Activated gamma-delta T cell treated with Interleukin-2 at 50 U/mL for 16 hours (primary cell): ENCODE measurements at regions not wholly inside any gene's neighbourhood (a gene's known extent, or its start where the extent isn't known, plus 50 kb on each side); places are given as distances from the start of the nearest gene placed in this dataset.

Experiments used
- DNase-seq: peaks from one replicate; pipeline ENCODE4 v3.0.0-alpha.2; 2020

DNA sequence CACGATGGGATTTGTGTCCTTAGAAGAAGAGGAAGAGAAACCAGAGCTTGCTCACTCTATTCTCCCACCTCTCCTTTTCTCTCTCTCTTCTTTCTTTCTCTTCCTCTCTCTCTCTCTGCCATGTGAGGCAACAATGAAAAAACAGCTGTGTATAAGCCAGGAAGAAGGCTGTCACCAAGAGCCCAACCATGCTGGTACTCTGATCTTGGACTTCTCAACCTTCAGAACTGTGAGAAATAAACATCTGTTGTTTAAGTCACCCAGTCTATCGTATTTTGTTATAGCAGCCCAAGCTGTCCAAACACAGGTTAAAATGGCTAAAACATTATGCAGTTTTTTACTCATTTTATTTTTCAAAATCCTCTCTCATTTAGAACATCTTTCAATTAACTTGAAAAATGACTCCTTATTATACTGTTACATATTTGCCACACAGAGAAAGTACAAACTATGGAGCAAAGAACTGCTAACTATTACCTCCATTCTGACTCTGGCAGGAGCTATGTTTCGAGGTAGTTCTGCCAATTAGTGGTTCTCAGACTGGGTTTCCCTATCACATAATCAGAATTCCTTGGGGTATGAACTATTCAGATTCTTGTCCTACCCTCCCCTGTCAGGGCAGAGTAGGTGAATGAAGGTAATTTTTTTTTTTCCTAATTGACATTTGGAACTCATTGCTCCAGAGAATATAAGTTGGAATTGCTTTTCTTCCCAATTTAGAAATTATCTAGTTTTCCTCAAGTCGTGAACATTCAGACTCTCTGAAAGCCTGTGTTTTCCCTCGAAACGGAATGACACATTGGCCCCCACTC is 434.6 kb downstream of the ENC1 start:
- no peak for DNase-seq

DNA sequence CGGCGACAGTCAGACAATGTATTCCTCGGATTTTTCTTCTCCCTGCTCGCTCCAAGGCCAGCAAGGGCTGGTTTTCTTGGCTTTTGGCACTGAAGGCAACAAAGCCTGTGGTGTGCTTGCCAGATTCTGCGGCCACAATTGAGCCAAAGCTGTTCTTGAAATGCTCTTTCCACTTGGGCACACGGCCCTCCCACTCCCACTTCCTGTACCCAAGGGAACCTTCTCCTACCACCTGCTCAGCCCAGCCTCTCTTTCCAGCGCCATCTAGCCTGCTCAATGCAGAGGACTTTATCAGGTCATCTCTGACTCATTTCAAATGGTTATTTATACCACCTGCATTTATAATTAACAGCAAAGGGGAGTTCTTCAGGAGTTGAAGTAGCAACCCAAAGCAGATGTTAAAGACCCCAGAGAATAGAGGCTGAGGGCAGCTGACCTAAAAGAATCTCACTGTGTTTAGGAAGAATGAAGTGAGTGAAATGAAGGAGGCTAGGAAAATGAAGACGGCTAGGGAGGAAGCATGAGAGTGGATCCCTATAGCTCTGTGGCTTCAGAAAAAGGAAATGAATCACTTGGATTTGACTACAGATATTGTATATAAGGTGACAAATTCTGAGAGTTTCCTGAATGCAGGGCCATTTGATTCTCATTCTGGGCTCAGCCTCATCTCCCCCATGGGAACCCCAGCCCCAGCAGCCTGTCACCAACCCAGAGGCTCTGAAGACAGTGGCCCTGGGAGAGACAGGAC is 439.0 kb downstream of the ENC1 start:
- DNase-seq, result no peak

- DNase-seq, result no peak
Observed at GRCh38 chr5:74200560-74200959, 440.0 kb downstream of the ENC1 start.

- no peak for DNase-seq
Observed at GRCh38 chr5:74199436-74200210, 440.9 kb downstream of the ENC1 start.

DNA sequence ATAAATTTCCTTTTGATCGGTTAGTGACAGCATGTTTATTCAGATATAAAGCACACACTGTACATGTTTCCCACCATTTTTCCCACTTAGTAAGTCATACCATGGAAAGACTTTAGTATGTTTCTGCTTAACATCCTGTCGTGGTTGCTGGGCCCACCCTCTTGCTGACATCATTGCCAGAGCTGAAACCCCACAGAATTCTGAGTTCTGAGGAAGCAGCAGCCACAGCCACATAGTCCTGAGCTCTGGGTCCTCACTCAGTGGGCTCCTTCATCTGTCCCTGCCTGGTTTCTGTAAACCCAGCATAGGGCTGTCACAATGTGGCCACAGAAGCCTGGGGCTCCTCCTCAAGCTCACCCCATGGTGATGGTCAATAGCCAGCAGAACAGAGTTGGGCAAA is 441.5 kb downstream of the ENC1 start:
- DNase-seq, result no peak

- DNase-seq, result no peak
Observed at GRCh38 chr5:74198156-74198555, 442.4 kb downstream of the ENC1 start.

GRCh38 chr5:74196233-74196632 is 444.3 kb downstream of the ENC1 start:
- no peak for DNase-seq

GRCh38 chr5:74194196-74194595 is 446.3 kb downstream of the ENC1 start:
- DNase-seq, result no peak

- DNase-seq, result no peak
Observed at GRCh38 chr5:74192606-74193299, 447.8 kb downstream of the ENC1 start.

DNA sequence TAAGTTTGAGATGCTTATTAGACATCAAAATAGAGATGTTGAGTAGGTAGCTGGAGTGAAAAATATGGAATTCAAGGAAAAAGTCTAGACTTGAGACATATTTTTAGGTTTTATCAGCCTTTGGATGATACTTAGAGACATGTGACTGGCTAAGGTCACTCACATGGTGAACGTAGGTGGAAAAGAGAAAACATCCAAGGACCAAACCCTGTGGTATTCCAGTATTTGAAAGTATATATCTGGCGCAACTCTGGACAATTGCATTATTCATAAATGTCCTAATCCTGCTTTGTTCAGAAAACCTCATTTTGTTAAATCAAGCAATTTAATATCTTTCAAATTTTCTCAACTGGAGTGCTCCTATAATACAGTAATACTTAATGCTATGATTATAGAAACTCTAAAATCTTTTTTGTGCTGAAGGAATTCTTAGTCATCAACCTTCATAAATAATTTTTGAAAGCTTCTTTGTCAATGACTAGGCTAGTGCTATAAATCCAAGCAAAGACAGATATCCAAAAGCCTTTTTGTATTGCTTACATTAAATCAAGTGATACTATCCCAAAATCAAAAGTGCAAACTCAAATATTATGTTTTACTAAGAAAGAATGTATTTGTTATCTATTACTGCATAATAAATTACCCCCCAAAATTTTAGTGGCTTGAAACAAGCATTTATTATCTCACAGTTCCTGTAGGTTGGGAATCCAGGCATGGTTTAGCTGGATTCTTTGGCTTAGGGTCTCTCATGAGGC is 452.0 kb downstream of the ENC1 start:
- DNase-seq, result no peak

- DNase-seq, result no peak
Observed at GRCh38 chr5:74187757-74188156, 452.8 kb downstream of the ENC1 start.

DNA sequence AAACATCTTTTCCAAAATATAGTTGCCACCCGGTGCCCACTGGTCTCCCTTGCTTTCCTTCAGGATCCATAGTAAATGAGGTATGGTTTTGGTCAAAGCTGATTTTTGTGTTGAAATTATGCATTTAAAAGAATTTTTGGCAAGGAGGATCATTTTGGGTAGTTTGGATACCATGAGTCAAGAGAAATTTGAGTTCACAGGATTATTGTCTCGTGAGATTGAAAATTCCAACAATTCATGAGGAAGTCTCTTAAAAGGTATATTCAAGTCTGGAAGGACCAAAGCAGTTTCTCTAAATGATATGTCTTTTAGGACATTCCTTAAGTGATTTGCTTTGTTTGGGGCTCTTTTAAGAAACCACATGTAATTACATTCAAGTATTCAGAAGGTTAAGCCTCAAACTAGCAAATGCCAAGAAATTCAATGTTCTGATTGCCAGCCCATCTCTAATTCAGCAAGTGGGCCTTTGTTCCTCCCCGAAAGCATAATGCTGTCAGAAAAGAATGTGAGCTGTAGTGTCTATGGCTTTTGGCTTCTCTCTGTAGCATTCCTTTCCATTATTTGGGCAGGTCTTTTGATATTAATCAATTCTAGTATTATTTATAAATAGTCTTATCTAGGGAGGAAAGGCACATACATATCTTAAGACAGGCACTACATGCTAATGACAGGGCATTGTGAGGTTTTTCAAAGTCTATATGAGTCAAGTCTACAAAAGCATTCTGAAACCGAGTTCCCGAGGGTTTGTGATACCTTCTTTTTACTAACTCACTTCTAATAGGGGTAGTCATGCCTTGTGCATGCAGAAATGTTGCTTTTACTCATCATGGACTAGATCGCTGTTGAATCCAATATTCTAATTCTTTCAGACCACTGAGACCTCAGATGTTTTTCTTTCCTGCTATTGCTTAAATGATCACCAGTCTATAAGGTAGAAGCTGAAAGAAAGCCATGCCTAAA is 453.9 kb downstream of the ENC1 start:
- no peak for DNase-seq

DNA sequence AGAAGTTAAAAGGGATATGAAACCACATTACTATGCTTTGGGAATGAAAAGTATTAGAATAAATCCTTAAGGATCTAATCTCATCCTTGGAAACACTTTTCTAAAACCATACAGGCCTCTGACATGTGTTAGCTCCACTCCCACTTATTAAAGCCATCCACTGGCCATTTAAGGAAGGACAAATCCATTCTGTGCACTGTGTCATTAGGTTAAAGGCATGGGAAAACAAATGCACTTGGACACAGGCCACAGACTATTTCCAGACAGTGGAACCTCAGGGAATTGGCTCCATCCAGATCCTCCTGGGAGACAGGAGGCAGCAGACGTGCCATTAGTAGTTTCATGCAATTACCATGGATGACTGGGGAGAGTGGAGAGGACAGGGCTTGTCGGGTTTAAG is 454.9 kb downstream of the ENC1 start:
- DNase-seq, result no peak

- DNase-seq, result no peak
Observed at GRCh38 chr5:74184649-74185048, 455.9 kb downstream of the ENC1 start.

DNA sequence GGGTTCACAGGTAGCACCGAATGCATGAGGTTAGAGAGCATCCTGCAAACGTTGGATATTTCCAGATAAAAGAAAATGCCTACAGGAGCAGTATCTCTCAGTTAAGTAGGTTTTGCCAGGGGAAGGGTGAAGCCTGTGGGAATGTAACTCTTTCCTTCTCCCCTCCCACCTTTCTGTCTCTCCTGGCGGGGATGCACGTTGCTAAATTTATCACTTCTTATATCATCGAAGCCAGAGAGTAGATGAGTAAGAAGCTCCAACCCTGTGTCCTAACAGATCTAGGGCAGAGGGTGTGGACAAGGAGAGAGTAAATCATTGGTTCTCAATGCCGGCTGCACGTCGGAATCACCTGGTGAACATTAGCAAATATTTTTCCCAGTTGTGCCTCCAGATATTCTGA is 457.5 kb downstream of the ENC1 start:
- no peak for DNase-seq

DNA sequence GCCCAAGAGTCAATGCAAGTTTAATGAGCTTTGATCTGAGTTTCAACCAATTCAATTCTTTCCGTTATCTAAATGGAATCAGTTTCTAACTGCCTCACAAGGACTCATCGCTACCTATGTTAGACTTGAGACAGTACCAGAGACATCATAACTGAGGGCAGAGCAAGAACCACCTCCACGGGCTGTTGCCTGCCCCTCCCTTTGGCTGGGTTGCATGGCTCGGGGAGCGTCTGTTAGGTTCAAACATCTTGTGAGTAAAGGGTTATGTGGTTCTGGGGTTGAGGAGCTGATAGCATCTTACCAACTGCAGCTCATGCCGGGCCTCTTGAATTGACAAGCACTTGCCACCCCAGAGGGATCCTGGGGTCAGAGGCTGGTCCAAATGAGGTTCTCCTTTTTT is 457.9 kb downstream of the ENC1 start:
- DNase-seq, result no peak

GRCh38 chr5:74179701-74180100 is 460.8 kb downstream of the ENC1 start:
- DNase-seq, result no peak

GRCh38 chr5:74179179-74179578 is 461.3 kb downstream of the ENC1 start:
- no peak for DNase-seq

DNA sequence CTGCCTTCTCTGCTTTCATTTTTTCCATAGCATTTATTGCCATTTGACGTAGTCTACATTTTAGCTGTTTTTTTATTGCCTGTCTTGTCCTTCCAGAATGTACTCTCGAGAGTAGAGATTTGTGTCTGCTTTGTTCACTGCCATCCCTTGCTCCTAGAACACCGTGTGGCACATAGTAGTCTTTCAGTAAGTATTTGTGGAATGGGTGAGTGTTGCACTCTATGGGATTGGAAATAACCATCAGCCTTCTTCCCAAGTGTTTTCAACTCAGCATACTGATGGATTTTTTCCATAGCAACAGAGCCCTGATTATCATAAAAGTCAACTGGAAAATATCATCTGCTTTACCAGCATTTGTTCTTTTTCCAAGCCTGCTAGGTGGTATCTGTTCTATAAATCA is 462.6 kb downstream of the ENC1 start:
- DNase-seq, result no peak

GRCh38 chr5:74174366-74174765 is 466.2 kb downstream of the ENC1 start:
- DNase-seq, result no peak

GRCh38 chr5:74173665-74174064 is 466.9 kb downstream of the ENC1 start:
- DNase-seq, result no peak
